ENCODE measurements at regions not wholly inside any gene's neighbourhood (a gene's known extent, or its start where the extent isn't known, plus 50 kb on each side); places are given as distances from the start of the nearest gene placed in this dataset.

DNA sequence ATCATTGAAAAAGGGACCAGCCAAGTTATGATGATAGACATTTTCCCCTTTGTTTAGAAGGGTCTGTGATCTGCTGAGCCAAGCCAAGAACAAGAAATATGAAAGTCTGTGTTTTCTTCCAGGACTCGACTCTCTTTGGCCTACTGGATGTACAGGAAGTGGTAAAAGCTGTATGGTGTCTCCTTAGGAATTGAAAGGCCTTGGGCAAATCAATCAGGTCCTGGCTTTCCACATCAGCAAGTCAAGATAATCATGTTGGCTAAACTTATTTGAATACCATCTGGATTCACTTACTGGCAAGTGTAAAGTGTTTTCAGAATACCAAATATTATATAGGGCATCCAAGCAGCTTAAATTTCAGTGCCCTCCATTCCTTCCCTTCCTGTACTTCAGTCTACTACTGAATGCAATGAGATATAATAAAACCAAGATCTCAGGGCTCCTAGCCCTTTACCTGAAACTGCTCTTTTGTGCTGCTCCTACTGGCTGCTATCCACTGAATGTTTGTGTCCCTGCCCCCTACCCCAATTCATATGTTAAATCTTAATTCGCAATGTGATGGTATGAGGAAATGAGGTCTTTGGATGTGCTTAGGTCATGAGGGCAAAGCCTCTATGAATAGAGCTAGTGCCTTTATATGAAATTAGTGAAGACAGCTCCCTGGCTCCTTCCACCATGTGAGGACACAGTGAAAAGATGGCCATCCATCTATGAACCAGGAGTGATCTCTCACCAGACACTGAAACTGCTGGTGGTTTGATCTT is 578.0 kb downstream of the SPRY1 start:
- TF ChIP-seq, protein P1, sequence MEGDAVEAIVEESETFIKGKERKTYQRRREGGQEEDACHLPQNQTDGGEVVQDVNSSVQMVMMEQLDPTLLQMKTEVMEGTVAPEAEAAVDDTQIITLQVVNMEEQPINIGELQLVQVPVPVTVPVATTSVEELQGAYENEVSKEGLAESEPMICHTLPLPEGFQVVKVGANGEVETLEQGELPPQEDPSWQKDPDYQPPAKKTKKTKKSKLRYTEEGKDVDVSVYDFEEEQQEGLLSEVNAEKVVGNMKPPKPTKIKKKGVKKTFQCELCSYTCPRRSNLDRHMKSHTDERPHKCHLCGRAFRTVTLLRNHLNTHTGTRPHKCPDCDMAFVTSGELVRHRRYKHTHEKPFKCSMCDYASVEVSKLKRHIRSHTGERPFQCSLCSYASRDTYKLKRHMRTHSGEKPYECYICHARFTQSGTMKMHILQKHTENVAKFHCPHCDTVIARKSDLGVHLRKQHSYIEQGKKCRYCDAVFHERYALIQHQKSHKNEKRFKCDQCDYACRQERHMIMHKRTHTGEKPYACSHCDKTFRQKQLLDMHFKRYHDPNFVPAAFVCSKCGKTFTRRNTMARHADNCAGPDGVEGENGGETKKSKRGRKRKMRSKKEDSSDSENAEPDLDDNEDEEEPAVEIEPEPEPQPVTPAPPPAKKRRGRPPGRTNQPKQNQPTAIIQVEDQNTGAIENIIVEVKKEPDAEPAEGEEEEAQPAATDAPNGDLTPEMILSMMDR (IDR thresholded peaks at IDR 0.05): no peak
- TF ChIP-seq POLR2AphosphoS5 (IDR thresholded peaks at IDR 0.05): no peak

Data from suprapubic skin (tissue), 3 donors.